ENCODE measurements at regions not wholly inside any gene's neighbourhood (a gene's known extent, or its start where the extent isn't known, plus 50 kb on each side); places are given as distances from the start of the nearest gene placed in this dataset.
A peak's percentile ranks its signal among the peaks of the same experiment; 100 is the strongest.

- ChIA-PET POLR2A (no interaction called here), CTCF (ENCODE audit: low intra/inter-chr PET ratio, low total read pairs) (no interaction called here)
- no peaks in the 10 kb centered on the region for H3K36me3 ChIP-seq (replicated peaks in 1 of 2; ENCODE audit: control insufficient read depth in 1 of 2, insufficient read depth in 2 of 2, low read length in 2 of 2)
- H3K79me2 ChIP-seq (ENCODE audit: insufficient read depth, low read length): no peaks in the 10 kb centered on the region
- H3K4me2 ChIP-seq (ENCODE audit: low read depth, low read length): no peak overlapping the region
- intact Hi-C loops (cut with micrococcal nuclease; ENCODE audit: unreplicated experiment) (loop anchor here (2.0 kb wide), 1 partner anchor 127 kb away; no protein-coding TSS in a partner anchor), in situ Hi-C loops (cut with HindIII; ENCODE audit: extremely low pct_ligation_motif_present, low pct_unique_long_range_greater_than_20kb) (no loop called here)
- no peaks in the 10 kb centered on the region for H3K9me3 ChIP-seq (ENCODE audit: low read length)
- no TSS peak for BruUV-seq (replicated peaks)
- H3K4me1 ChIP-seq (ENCODE audit: insufficient read depth, low read length): no peaks in the 10 kb centered on the region
- H3K27ac ChIP-seq (ENCODE audit: extremely low read length, insufficient read depth, low read length): no peak overlapping the region
- no peak overlapping the region for H3K4me3 ChIP-seq (replicated peaks in 1 of 3; ENCODE audit: insufficient read depth in 1 of 3, low read depth in 2 of 3, low read length in 3 of 3)
- no peak overlapping the region for H3K9ac ChIP-seq (ENCODE audit: insufficient read depth, low read depth, low read length)
- no peaks in the 10 kb centered on the region for H4K20me1 ChIP-seq (ENCODE audit: insufficient read depth, low read length)
- ATAC-seq: peak; percentile 44; the same call in 1 of the 3 replicates
- H2AFZ ChIP-seq (ENCODE audit: low read length): no peak overlapping the region
- 13% methylated on average over 6 of the region's 6 CpGs for WGBS (ENCODE audit: low lambda C conversion rate)
- FAIRE-seq: no peak
- no peak for DNase-seq (ENCODE audit: low spot score)
- no peaks in the 10 kb centered on the region; a peak in 1 of 5 replicates for H3K27me3 ChIP-seq (ENCODE audit: control insufficient read depth in 1 of 2, insufficient read depth in 2 of 2, low read length in 2 of 2)
- TF ChIP-seq MBNL3 (CRISPR knock-in tag; conservative IDR thresholded peaks at IDR 0.05) (no peak), ATF4 (CRISPR knock-in tag; IDR thresholded peaks at IDR 0.05) (no peak), CBFB (CRISPR knock-in tag; IDR thresholded peaks at IDR 0.05) (no peak), ZNF83 (CRISPR knock-in tag; IDR thresholded peaks at IDR 0.05; ENCODE audit: borderline replicate concordance) (no peak), ZNF33B (CRISPR knock-in tag; IDR thresholded peaks at IDR 0.05) (no peak), ZNF235 (CRISPR knock-in tag; IDR thresholded peaks at IDR 0.05; ENCODE audit: borderline replicate concordance) (no peak), AFF4 (CRISPR knock-in tag; IDR thresholded peaks at IDR 0.05) (no peak), CBX5 (CRISPR knock-in tag; IDR thresholded peaks at IDR 0.05; ENCODE audit: borderline replicate concordance) (no peak), POLR2A (IDR thresholded peaks at IDR 0.05; ENCODE audit: insufficient read depth in 1 of 2, low read depth in 2 of 2, low read length in 2 of 2) (no peak), NCOA5 (CRISPR knock-in tag; IDR thresholded peaks at IDR 0.05) (no peak), ZSCAN31 (CRISPR knock-in tag; IDR thresholded peaks at IDR 0.05; ENCODE audit: low read depth) (no peak), ZBTB37 (CRISPR knock-in tag; IDR thresholded peaks at IDR 0.05) (no peak), SALL1 (CRISPR knock-in tag; IDR thresholded peaks at IDR 0.05) (no peak), ZNF784 (CRISPR knock-in tag; IDR thresholded peaks at IDR 0.05; ENCODE audit: borderline replicate concordance) (no peak)
These were observed 139.8 kb upstream of the SRRM4 start for GRCh38 chr12:118841588-118841987.
